Activated CD4-positive, alpha-beta T cell treated with anti-CD3 and anti-CD28 coated beads, Interleukin-2, amount 50 U/mL, for 48 hours (primary cell): ENCODE measurements at regions not wholly inside any gene's neighbourhood (a gene's known extent, or its start where the extent isn't known, plus 50 kb on each side); places are given as distances from the start of the nearest gene placed in this dataset.

Experiments used
- DNase-seq, 2 experiments: peaks; one replicate each; pipeline ENCODE4 v3.0.0-alpha.2; 2020

GRCh38 chr9:13627071-13627470 is 347.6 kb upstream of the MPDZ start:
- DNase-seq = no peak

- no peak for DNase-seq
These were observed 347.1 kb upstream of the MPDZ start for GRCh38 chr9:13626601-13627000.

- DNase-seq = no peak
These were observed 342.5 kb upstream of the MPDZ start for GRCh38 chr9:13621872-13622564.

DNA sequence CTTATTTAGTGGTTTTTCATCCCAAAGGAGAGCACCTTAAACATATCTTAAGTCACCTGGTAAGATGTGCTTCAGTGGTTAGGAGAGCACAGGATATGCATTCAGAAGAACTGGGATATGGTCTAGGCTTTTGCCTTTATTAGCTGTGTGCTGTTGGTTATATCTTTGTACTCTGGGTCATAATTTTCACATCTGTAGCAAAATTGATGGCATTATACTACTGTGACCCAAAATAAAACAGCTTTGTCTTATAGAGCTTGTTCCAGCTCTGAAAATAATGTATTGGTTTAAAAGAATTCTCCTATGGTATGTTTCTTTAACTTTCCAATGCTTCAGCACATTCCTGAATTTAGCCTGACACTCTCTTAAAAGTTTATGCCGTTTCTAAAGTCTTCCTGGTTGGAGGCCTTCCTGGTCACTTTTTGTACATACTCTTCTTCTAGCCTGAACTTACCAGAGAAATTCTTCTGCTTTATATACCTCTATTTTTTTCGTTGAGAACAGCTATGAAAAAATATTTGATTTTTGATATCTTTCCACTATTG is 337.1 kb upstream of the MPDZ start:
- DNase-seq = no peak

GRCh38 chr9:13615660-13616490 is 336.4 kb upstream of the MPDZ start:
- no peak for DNase-seq

- no peak for DNase-seq
These were observed 334.6 kb upstream of the MPDZ start for GRCh38 chr9:13614060-13614459.

- DNase-seq = no peak
These were observed 333.8 kb upstream of the MPDZ start for GRCh38 chr9:13613296-13613695.

DNA sequence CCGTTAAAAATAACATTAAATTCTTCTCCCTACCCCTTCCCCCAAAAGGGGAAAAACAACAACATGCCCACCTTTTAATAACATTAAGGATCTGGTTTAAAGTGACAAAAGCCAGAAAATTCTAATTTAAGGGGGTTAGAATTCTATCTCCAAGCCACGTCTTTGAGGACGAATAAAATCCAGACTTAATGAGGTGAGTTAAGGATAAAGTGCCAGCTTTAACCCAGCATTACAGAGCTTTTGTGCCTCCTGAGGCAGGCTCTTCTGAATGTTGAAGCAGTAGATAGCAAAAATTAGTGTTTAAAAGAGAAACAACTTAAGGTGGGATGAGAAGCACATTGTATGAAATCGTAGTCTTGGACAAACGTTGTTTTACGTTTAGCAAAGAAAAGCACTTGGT is 329.0 kb upstream of the MPDZ start:
- DNase-seq = no peak

DNA sequence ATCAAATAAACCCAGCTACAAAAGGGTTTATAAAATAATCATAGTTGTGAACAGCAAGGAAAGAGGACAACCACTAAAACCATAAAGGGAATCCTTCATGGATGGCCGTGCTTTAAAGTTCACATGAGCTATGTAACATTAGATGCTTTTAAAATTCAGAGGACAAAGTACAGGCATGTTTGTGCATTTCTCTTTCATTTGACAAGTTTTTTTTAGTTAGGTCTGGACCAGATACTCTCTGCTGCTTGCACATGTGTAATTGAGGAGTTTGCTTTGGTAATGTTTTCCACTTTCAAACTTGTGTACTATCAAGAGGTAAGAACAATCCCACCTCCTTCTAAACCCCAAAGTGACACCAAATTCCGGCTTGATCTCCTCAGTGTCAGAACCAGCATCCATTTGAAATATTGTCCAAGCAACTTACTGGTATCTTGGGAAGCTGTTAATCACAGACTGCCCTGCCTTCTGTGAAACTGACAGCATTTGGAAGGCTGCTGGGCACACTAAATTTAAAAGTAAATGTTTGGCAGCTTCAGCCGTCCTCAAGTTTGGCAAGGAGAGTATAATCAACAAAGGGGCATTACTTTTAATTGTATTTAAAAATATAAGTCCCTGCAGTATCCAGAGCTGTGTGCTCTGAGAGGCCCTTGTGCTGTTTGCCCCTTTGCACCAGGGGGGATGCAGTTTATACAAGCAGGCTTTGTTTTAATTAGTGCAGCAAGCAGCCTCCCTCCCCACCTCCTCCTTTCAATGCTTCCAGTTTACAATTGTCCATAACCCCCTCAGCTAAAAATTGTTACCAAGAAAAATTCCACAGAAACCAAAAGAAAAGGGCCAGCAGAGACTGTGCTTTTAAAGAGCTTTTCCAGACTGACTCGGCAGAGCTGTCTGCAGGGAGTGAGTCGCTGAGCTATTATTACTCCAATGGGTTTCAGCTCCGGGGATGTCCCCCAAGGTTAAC is 328.3 kb upstream of the MPDZ start:
- no peak for DNase-seq

DNA sequence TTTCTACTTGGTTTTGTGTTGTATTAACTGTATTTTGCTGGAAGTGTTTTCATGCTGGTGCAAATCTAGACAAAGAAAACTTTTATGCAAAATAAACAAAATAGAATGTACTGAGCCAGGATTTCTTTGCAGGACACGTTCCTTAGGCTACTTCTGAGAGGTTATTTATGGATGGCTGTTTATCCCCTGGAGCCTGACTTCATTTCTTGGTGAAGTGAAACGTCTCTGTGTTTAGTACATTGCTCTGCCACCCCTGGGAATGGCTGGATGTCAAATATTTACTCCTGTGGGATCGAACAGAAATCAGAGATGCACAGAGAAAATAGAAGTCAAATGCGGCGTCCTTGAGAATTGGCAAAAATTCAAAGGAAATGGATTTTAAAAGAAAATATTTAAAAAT is 327.1 kb upstream of the MPDZ start:
- DNase-seq = no peak

DNA sequence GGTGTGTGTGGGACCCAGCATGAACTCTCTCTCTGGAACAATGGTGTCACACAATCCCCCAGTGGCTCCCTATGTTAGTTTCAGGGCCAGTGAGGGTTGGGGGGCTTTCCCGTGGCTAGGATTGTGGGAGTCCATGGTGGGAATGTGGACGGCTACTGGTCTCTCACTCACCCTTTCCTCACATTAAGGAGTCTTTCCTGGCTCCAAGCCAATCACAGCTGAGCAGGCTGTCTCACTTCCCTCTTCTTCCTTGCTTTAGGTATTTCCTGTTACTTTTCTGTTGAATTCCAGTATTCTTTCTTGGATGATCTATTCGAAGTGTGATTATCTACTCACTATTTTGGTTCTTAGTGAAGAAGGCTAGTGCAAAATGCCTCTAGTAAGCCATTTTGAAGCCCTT is 324.4 kb upstream of the MPDZ start:
- DNase-seq = no peak

GRCh38 chr9:13598738-13599137 is 319.2 kb upstream of the MPDZ start:
- DNase-seq = no peak

- no peak for DNase-seq
These were observed 317.9 kb upstream of the MPDZ start for GRCh38 chr9:13597427-13597826.

GRCh38 chr9:13597004-13597403 is 317.5 kb upstream of the MPDZ start:
- no peak for DNase-seq

DNA sequence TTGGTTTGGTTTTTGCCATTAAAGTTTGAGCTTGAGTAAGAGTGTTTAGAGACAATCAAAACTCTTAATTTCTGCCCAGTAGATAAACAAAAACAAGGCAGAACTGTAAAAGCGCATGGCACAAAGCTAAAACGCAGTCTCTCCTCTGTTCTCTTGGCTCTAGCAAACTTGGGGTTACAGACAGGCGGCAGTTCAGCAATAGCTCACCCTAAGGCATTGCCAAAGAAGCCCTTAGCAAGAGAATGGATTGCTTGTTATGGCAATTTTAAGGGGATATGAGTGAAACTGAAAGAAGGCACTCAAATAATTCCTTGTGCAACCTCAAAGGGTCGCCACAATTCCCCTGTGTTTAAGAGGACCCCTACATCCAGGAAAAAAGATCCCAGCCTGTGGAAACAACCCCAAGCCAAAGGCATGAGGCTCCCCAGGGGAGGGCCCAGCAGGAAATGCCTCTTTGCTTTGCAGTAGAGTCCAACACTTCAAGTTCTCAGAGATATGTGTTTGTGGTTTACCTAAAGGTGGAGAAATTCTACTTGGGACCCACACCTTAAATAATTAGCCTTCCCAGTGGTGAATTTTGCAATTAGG is 317.0 kb upstream of the MPDZ start:
- DNase-seq = no peak

DNA sequence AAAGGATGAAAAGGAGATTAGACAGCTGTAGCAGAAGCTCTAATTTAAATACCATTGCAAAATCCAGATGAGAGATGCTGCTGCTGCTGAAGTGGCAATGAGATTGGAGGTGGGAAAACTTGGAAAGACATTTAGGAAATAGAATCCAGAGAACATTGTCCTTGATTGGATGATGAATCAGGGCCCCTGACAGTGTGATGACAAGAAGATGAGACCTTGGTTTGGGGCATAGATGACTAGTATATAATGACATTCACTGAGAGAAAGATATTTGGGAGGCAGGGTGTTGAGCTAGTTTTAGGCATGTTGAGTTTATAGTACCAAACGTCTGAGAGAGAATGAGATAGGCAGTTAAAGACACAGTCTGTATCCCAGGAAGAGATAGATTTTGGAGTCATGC is 311.5 kb upstream of the MPDZ start:
- DNase-seq = no peak

- no peak for DNase-seq
These were observed 309.7 kb upstream of the MPDZ start for GRCh38 chr9:13589034-13589737.

- DNase-seq = no peak
These were observed 308.9 kb upstream of the MPDZ start for GRCh38 chr9:13588151-13589033.

GRCh38 chr9:13587571-13587970 is 308.1 kb upstream of the MPDZ start:
- DNase-seq = no peak

DNA sequence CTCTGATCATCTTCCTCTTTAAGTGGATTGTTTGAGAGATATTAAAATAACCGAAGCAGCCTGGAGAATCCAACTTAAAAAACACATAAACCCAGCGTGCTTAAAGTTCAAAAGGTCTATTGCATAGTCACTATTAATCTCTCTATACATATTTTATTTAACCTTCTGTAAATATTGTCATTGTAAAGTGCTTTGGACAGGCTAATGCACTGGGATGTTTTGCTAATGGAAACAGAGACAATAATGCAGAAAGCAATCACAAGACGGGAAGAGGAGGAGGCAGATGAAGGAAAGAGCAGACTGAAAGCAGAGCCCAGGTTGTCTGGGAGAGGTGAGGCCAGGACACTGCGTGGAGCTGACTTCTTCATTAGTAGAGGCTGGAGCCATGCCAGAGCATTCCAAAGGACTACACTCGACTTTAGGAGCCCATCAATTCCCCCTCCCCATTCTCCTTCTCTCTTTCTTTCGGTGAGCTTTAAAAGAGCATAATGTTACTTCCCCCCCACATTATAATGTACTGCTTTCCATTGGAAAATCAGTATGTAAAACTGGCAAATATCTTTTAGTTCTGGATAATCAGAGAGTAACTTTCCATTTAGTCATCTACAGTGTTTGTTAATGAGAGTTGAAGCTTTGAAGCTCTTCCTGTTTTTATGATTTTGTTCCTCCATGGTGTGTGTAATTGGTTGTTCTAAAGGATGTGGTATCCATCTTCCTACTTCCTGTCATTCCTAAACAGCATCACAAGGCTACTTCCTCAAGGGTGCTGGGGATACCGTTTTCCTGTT is 307.3 kb upstream of the MPDZ start:
- DNase-seq = no peak
